GM18526 (cell line): ENCODE measurements at regions not wholly inside any gene's neighbourhood (a gene's known extent, or its start where the extent isn't known, plus 50 kb on each side); places are given as distances from the start of the nearest gene placed in this dataset.

Experiments
- POLR2A ChIP-seq: IDR thresholded peaks from 3 replicates; pipeline ENCODE4 v1.6.1; 2011; ENCODE audit not compliant: insufficient read length; ENCODE audit errors: extremely low read depth

- no peak for TF ChIP-seq POLR2A
These were observed 51.4 kb downstream of the MRPL36 start for GRCh38 chr5:1748271-1748670.

GRCh38 chr5:1747803-1748085 lies 51.9 kb downstream of the MRPL36 start:
- TF ChIP-seq POLR2A = no peak

GRCh38 chr5:1747079-1747802 lies 52.4 kb downstream of the MRPL36 start:
- TF ChIP-seq POLR2A = no peak

GRCh38 chr5:1746371-1747078 lies 53.1 kb downstream of the MRPL36 start:
- no peak for TF ChIP-seq POLR2A

- TF ChIP-seq POLR2A = no peak
These were observed 53.8 kb downstream of the MRPL36 start for GRCh38 chr5:1745796-1746370.

GRCh38 chr5:1745123-1745795 lies 54.4 kb downstream of the MRPL36 start:
- TF ChIP-seq POLR2A = no peak

- no peak for TF ChIP-seq POLR2A
These were observed 55.1 kb downstream of the MRPL36 start for GRCh38 chr5:1744393-1745122.

- no peak for TF ChIP-seq POLR2A
These were observed 55.9 kb downstream of the MRPL36 start for GRCh38 chr5:1743769-1744085.

GRCh38 chr5:1743061-1743768 lies 56.4 kb downstream of the MRPL36 start:
- TF ChIP-seq POLR2A = no peak

- TF ChIP-seq POLR2A = no peak
These were observed 61.7 kb downstream of the MRPL36 start for GRCh38 chr5:1737790-1738405.

- no peak for TF ChIP-seq POLR2A
These were observed 62.5 kb downstream of the MRPL36 start for GRCh38 chr5:1736889-1737711.

GRCh38 chr5:1736065-1736464 lies 63.6 kb downstream of the MRPL36 start:
- TF ChIP-seq POLR2A = no peak

GRCh38 chr5:1735320-1735970 lies 64.2 kb downstream of the MRPL36 start:
- TF ChIP-seq POLR2A = no peak

GRCh38 chr5:1734908-1735289 lies 64.7 kb downstream of the MRPL36 start:
- no peak for TF ChIP-seq POLR2A
